Astrocyte of the hippocampus (primary cell): ENCODE measurements at regions not wholly inside any gene's neighbourhood (a gene's known extent, or its start where the extent isn't known, plus 50 kb on each side); places are given as distances from the start of the nearest gene placed in this dataset.

Experiments
- DNase-seq: peaks from one replicate; pipeline ENCODE4 v3.0.0; 2011; ENCODE audit warnings: low read depth, low spot score

- DNase-seq: no peak
Measured at GRCh38 chr16:85389679-85390470, 223.2 kb upstream of the GSE1 start.

DNA sequence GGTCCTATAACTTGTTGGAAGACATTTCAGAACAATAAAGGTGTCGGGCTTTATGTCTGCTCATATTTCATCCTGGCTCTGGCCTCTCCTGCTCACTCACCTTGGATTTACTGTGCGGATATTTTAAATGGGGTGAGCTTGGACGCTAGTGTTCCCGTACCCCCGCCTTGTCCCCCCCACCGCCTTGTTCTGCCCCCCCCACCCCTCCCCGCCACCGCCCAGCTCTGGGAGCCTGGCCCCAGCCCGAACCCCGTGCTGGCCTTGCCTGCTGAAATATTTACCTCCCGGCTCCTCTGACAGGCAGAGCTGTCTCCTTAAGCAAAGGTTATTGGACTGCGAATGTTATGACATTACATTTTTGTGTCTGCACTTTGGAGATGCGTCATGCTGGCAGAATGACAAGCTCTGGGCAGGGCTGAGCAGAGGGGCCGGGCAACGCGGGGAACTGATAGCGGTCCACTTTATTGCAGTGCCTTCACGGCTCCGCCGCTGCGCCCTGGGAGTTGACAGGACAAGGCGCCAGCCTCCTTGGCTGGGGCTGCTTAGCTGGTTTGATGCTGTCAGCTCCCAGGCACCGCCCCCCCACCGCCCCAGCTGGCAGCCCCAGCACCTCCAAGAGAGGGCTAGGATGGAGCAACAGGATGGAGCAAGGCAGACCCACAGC is 222.5 kb upstream of the GSE1 start:
- peak; percentile 91 for DNase-seq

DNA sequence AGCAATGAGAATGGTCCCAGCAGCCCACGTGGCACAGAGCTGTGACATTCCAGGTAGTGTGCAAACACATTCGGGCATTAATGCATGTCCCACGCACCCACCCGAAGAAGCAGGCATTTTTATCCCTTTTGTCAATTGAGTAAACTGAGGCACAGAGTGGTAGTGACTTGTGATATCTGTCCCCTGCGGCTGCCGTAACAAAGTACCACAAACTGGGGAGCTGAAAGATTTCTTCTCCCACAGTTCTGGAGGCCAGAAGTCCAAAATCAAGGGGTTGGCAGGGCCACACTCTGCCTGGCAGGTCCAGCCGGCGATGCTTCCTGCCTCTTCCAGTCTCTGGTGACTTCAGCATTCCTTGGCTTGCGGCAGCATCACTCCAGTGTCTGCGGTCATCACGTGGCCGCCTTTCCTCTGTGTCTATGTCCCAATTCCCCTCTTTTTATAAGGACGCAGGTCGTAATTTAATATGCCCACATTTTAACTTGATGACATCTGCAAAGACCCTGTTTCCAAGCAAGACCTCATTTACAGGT is 221.9 kb upstream of the GSE1 start:
- no peak for DNase-seq

GRCh38 chr16:85391769-85392583 is 221.1 kb upstream of the GSE1 start:
- DNase-seq: no peak

- DNase-seq: no peak
Measured at GRCh38 chr16:85392756-85393673, 220.1 kb upstream of the GSE1 start.

DNA sequence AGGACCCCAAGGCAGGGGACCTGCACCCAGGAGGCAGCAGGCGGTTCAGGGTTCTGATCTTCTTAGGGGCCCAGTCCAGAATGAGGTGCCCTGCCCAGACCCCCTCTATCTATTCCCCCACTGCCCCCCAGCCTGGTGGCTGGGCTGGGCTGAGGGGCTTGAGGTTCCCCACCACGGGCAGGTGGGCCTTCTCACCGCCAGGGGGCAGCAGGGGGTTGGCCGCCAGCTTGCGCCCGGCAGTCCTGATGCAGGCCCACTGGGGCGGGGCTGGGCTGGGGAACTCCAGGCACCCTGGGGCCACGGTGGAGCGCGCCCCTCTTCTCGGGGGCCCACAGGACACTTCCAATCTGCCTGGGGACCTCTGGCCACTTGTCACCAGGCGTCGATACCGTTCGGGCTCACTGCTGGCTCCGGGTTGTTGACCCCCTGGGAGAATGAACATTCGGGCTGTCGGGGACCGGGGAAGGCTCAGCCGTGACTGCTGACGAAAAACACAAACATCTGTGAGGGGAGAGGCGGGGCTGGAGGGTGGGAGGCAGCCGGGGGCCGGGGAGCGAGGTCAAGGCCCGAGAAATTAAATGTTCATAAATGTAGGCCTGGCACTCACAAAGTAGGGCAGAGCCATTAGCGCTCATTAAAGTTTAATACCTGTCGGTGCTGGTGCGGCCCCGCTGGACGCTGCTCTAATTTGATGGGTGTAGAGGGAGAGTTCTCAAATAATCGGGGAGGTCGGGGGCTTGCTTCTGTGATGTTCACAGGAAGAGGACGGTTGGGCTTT is 219.3 kb upstream of the GSE1 start:
- peak; percentile 80 for DNase-seq

DNA sequence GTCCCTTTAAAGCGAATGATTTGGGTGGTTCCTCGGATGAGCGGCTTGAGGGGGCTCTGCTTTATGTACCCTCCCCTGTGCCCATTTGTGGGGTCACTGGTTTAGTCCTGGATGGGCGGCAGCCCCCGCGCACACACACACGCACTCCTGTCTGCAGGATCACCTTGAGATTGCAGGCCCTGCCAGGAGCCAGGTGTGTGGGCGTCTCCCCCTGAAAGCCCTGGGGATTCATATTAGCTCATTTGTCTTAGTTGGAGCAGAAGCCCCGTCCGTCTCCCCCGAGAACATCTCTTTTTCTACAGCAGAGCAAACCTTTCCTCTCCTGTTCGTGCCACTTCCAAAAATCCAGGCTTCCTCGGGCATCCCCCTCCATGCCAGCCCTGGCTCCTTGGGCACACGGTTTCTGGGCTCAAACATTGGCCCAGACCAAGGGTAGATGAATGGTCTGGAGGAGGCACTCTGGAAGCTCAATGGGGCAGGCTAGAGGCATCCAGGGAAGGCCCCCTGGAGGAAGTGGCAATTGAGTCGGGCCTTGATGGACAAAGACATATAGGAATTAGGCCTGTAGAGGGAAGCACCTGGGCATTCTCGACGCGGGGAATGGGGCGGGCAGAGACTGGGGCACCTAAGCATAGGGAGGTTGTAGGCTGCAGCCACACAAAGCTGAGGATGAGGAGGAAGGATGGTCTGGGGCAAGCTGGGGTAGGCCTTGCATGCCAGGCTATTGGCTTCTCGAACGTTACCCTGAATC is 218.5 kb upstream of the GSE1 start:
- DNase-seq: no peak

GRCh38 chr16:85395207-85395912 is 217.8 kb upstream of the GSE1 start:
- peak; percentile 97 for DNase-seq

DNA sequence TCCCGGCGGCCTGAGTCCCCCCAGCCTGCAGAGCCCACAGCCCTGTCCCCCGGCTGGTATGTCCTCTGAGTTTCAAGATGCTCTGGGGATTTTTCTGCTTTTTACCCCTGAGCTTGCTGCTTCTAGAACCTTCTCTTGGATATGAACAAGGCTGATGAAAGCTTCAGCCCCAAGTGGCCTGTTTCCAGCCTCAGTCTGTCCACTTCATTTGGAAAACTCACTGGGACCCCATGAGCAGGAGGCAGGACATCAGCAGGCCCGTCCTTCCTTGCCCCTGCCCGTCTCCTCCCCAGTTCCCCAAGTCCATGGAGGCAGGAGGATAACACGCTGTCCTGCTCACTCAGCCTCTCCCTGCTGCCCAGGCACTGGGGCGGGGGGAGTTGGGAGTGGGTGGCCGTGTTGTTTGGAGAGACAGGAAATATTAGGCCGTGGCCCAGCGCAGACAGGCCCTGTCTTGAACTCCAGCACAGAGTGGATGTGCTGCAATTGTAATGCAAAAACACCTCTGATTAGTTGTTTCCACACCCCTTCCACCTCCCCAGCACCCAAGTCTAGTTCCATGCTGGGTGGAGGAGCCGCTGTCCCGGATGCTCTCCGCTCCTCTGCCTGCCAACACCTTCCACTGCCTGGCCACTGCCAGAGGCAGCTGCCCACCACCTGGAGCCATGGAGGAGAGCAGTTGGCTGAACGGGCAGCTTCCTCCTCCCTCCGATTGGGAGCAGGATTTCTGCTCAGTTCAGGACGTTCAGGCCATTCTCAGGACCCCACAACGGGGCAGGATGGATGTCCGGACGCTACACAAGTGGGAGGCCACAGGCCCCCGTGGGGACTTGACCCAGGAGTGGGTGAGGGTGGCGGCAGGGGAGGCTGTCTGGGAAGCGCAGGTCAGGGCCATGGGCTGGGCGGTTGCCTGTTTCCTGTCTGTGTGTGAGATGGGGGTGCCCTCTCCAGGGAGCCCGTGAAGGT is 216.9 kb upstream of the GSE1 start:
- DNase-seq: peak; percentile 53

- DNase-seq: no peak
Measured at GRCh38 chr16:85396879-85397871, 215.9 kb upstream of the GSE1 start.

GRCh38 chr16:85398050-85398451 is 215.1 kb upstream of the GSE1 start:
- no peak for DNase-seq

DNA sequence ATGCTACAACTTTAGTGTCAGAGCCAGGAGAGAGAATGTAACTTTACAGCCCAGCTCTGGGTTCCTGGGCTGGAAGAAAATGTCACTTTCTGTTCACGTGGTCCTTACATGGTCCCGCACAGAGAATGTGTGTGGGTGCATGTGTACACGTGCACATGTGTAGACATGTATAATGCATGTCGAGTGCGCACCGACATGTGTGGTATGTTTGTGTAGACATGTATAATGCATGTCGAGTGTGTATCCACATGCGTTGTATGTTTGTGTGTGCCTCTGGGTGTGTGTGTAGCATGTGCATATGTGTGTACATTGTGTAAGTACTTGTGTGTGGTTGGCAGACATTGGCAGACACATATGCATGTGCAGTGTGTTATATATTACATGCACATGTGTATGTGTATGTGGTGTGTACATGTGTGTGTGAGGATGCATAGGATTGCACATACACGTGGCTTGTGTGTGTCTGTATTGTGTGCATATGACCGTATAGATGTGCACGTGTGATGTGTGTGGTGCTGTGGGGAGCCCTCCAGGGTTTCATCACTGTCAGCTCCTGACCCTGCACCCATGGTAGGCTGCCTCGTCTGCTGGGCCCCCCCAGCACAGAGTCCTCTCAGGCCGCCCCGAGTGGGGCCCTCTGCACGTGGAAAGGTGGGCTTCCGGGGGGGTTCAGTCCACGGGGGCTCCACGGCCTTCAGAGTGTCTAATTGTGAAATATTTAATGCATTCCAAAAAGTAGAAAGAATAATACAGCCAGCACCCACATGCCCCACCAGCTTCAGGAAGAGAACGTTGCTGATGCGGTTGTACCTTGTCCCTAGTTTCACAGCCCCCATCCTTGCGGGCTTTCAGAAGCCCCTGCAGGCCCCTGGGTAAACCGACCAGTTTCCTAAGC is 214.2 kb upstream of the GSE1 start:
- no peak for DNase-seq

GRCh38 chr16:85399583-85400284 is 213.4 kb upstream of the GSE1 start:
- DNase-seq: no peak

DNA sequence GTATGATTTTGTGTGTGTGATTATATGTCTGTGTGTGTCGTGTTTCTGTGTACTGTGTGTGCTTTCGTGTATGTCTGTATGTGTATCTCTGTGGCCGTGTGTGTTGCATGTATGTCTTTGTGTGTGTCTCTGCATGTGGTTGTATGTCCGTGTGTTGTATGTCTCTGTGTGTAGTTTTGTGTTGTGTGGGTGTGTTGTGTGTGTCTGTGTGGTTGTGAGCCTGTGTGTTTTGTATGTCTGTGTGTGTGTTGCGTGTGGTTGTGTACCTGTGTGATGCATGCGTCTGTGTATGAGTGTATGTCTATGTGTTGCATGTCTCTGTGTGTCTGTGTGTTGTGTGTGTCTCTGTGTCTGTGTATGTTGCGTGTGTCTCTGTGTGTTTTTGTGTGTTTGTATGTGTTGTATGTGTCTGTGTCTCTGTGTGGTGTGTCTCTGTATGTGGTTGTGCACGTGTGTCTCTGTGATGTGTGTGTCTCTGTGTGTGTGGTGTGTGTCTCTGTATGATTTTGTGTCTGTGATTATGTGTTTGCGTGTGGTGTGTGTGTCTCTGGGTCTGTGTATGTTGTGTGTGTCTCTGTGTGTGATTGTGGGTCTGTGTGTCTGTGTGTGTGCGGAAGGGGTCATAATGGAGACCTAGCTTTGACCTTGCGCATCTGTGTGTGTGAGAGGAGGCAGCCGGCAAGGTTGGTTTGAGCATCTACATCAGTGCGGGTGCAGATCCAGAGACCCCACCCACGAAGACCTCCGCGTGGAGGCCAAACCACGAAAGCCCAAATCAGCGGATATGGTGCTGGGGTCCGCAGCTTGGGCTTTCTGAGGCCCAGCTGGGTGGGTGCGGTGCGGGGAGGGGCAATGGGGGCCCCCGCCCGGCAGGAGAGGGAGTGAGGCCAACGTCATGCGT is 212.6 kb upstream of the GSE1 start:
- DNase-seq: no peak
